ENCODE measurements at regions not wholly inside any gene's neighbourhood (a gene's known extent, or its start where the extent isn't known, plus 50 kb on each side); places are given as distances from the start of the nearest gene placed in this dataset.

- no peak for TF ChIP-seq CTCF (IDR thresholded peaks at IDR 0.05)
- TF ChIP-seq POLR2A (IDR thresholded peaks at IDR 0.05) = no peak
Observed at GRCh38 chr2:12929758-12930157, 213.0 kb downstream of the TRIB2 start.

Data from body of pancreas (tissue), 4 donors.